Activated CD8-positive, alpha-beta memory T cell treated with anti-CD3 and anti-CD28 coated beads, Interleukin-2, amount 50 U/mL, for 1 hour (primary cell): ENCODE measurements at regions not wholly inside any gene's neighbourhood (a gene's known extent, or its start where the extent isn't known, plus 50 kb on each side); places are given as distances from the start of the nearest gene placed in this dataset.
"Not testable (repeated sequence)": the region's sequence is repeated elsewhere in the genome, so short reads cannot be mapped to it uniquely, and the experiment has no call there.

Experiments
- DNase-seq: peaks from one replicate; pipeline ENCODE4 v3.0.0-alpha.2; 2020; ENCODE audit errors: extremely low read depth

DNA sequence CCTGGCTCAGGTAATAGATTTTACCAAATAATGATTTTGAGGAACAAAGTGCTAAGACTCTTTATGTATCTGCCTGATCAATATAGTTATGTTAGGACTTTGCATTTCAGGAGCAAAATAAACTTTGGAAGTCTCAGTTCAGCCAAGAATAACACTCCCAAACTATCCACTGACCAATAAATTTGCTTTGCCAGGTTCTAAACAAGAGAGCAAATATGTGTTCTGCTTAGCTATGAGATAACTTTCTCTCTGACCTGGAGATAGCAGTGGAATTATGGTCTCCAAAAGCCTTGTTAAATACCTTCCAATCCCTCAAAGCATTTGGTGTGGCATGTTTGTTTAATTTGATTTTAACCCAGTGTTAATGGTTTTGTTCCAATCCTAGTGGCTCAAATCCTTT lies 1541.1 kb downstream of the FAM181B start:
- no peak for DNase-seq

- no peak for DNase-seq
Measured at GRCh38 chr11:81190546-81190945, 1543.1 kb downstream of the FAM181B start.

DNA sequence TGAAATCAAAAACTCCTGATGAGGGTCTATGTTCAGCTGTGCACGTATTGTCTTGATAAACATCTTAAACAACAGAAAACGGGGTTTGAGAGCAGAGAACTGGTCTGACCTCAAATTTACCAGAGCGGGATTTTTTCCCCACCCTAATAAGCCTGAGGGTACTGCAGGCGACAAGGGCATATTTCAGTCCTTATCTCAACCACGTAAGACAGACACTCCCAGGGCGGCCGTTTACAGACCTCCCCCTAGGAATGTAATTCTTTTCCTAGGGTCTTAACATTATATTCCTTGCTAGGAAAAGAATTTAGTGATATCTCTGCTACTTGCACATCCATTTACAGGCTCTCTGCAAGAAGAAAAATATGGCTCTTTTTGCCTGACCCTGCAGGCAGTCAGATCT lies 1546.6 kb downstream of the FAM181B start:
- not testable (repeated sequence) for DNase-seq

GRCh38 chr11:81174646-81175330 lies 1558.9 kb downstream of the FAM181B start:
- no peak for DNase-seq

GRCh38 chr11:81165164-81165563 lies 1568.5 kb downstream of the FAM181B start:
- DNase-seq = no peak

- no peak for DNase-seq
Measured at GRCh38 chr11:81159900-81160299, 1573.8 kb downstream of the FAM181B start.

- no peak for DNase-seq
Measured at GRCh38 chr11:81135570-81135969, 1598.1 kb downstream of the FAM181B start.

GRCh38 chr11:81129618-81130017 lies 1604.0 kb downstream of the FAM181B start:
- no peak for DNase-seq

GRCh38 chr11:81112718-81113117 lies 1620.9 kb downstream of the FAM181B start:
- no peak for DNase-seq

- DNase-seq = no peak
Measured at GRCh38 chr11:81104051-81104450, 1629.6 kb downstream of the FAM181B start.

DNA sequence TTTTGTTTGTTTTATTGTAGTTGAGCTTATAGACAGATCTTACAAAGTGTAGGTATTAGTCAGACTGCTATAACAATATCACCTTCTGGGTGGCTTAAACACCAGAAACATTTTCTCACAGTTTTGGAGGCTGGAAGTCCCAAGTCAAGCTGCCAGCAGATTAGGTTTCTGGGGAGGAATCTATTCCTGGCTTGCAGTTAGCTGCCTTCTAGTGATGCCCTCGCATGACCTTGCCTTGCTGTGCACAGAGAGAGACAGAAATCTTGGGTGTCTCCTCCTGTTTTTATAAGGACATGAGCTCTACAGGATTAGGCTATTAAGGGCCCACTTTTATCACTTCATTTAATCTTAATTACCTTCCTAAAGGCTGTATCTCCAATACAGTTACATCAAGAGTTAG lies 1635.2 kb downstream of the FAM181B start:
- no peak for DNase-seq

- no peak for DNase-seq
Measured at GRCh38 chr11:81092522-81092921, 1641.1 kb downstream of the FAM181B start.

GRCh38 chr11:81089242-81089641 lies 1644.4 kb downstream of the FAM181B start:
- no peak for DNase-seq

DNA sequence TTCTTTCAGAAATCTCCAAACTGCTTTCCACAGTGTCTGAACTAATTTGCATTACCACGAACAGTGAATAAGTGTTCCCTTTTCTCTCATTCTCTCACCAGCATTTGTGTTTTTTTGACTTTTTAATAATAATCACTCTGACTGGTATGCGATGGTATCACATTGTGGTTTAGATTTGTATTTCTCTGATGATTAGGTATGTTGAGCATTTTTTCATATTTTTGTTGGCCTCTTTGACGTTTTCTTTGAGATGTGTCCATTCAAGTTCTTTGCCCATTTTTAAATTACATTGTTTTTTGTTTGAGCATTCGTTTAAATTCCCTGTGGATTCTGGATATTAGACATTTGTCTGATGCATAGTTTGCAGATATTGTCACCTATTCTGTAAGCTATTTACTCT lies 1639.6 kb upstream of the TENM4 start:
- no peak for DNase-seq

DNA sequence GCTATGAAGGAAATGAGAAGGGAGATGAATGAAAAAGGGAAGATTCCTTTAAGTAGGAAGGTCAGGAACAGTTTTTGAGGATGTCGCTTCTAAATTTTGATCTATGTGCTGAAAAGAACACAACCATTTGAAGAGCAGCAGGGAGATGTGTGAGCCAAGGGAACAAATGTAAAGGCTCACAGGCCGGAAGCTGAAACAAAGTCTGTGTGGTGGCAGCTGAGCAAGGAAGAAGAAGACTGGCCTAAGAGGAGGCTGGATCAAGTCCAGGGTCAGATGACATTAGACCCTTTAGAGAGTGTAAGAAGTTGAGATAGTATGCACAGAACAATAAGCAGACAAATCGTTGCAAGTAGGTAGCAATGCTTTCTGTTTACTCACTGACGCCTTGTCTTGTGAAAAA lies 1631.4 kb upstream of the TENM4 start:
- no peak for DNase-seq

- DNase-seq = no peak
Measured at GRCh38 chr11:81071606-81072005, 1630.8 kb upstream of the TENM4 start.

- no peak for DNase-seq
Measured at GRCh38 chr11:81070948-81071347, 1630.1 kb upstream of the TENM4 start.

DNA sequence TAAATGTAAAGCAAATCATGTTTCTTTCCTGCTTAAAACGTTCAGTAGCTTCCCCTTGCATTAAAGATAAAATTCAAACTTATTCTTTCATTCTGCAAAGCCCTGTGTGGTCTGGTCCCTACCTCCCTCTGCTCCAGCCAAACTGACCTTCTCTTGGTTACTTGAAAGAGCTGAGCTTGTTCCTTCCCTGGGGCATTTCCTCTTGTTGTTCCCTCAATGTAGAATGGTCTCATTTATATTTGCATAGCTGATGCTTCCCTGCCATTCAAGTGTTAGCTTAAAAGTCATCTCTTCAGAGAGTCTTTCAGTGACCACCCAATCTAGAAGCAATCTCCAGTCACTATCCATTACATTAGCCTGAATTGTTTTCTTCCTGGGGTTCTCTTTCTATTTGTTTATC lies 1618.5 kb upstream of the TENM4 start:
- no peak for DNase-seq

DNA sequence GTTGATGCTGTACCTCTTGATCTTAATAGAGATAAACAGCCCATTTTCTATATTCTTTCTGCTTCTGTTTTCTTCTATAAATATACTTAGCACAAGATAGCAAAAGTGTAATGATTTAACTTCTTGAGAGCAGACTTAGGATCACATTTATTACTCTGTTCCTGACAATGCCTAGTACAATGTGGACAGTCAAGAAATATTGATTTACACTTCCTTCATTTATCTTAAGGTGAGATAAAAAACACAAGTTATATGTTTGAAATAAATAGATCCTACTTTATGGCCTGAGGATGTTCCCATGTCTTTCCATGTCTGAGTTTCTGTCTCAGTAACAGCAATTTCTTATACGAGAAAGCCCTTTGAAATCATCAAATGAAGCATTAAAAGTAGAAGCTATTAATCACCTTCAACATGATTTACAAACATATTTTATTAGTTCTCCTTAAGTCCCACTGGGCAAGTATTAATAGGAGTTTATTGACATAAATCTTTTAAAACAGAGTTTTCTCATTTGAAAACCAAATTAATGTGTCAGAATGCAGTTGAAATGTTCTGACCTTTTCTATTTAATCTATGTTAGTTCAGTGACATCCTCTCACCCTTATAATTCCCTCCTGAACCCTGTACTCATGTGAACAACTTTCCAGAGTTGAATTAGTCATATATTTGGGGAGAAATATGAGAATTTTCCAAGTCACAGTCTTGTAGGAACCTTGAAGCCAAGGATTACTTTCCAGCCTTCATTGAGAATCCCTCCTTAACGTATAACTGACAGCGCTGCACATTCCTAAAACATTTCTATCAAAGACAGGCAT lies 1611.7 kb upstream of the TENM4 start:
- DNase-seq = no peak

GRCh38 chr11:81039916-81040524 lies 1599.2 kb upstream of the TENM4 start:
- no peak for DNase-seq

DNA sequence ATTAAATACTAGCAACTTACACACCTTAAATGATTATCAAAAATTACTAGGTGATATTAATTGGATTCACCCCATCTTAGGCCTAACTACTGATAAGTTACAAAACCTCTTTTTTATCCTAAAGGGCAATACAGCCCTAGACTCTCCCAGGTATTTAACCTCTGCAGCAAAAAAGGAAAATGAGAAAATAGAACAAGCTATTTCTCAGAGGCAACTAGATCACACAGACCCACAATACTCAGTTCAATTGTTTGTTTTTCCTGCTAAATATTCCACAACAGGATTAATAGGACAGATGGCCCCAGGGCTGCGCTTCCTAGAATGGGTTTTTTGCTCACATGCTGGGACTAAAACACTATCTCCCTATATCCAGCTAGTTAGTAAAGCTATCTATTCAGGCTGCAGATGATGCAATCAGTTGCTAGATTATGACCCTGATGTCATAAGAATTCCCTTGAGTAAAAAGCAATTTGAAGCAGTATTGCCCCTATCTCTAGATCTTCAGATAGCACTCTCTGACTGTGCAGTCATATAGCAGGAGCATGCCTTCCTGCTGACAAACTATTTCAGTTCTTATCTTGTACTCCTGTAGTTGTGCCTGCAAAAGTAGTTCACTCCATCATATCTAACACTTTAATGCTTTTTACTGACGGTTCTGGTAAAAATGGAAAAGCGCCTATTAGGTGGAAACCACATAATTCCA lies 1595.5 kb upstream of the TENM4 start:
- DNase-seq = no peak

GRCh38 chr11:81033779-81034540 lies 1593.1 kb upstream of the TENM4 start:
- DNase-seq = no peak
